ENCODE measurements at regions not wholly inside any gene's neighbourhood (a gene's known extent, or its start where the extent isn't known, plus 50 kb on each side); places are given as distances from the start of the nearest gene placed in this dataset.

GRCh38 chr2:66050392-66050791 lies 384.5 kb upstream of the MEIS1 start:
- no peaks in the 10 kb centered on the region for H3K9me3 Mint-ChIP-seq

GRCh38 chr2:66048667-66049066 lies 386.3 kb upstream of the MEIS1 start:
- no peak for DNase-seq (ENCODE audit: low spot score in 2 of 2, unreplicated experiment in 2 of 2)
- no peaks in the 10 kb centered on the region for H3K36me3 Mint-ChIP-seq
- no peak overlapping the region for H3K4me3 Mint-ChIP-seq
- no peaks in the 10 kb centered on the region for H3K27me3 Mint-ChIP-seq (ENCODE audit: low read depth)
- TF ChIP-seq CTCF (IDR thresholded peaks at IDR 0.05; ENCODE audit: unreplicated experiment), result no peak
- H3K4me1 Mint-ChIP-seq, result no peaks in the 10 kb centered on the region
- no peak overlapping the region for H3K27ac Mint-ChIP-seq
- no peaks in the 10 kb centered on the region for H3K9me3 Mint-ChIP-seq

More at GRCh38 chr2:66050392-66050791, 384.5 kb upstream of the MEIS1 start:
- no peaks in the 10 kb centered on the region for H3K36me3 Mint-ChIP-seq
- H3K27ac Mint-ChIP-seq, result no peak overlapping the region
- no peak overlapping the region for H3K4me3 Mint-ChIP-seq
- TF ChIP-seq CTCF (IDR thresholded peaks at IDR 0.05; ENCODE audit: unreplicated experiment), result no peak
- H3K27me3 Mint-ChIP-seq (ENCODE audit: low read depth), result no peaks in the 10 kb centered on the region
- no peaks in the 10 kb centered on the region for H3K4me1 Mint-ChIP-seq
- no peak for DNase-seq (ENCODE audit: low spot score in 2 of 2, unreplicated experiment in 2 of 2)

- Mint-ChIP-seq H3K4me1 (peaks cover 29% of the 10 kb centered on the region), H3K36me3 (no peaks in the 10 kb centered on the region), H3K9me3 (peaks cover 5% of the 10 kb centered on the region), H3K27me3 (ENCODE audit: low read depth) (no peaks in the 10 kb centered on the region), H3K27ac (no peak overlapping the region), H3K4me3 (no peak overlapping the region)
- TF ChIP-seq CTCF (IDR thresholded peaks at IDR 0.05; ENCODE audit: unreplicated experiment), result no peak
- DNase-seq (ENCODE audit: low spot score in 2 of 2, unreplicated experiment in 2 of 2), result no peak
These were observed 392.8 kb upstream of the MEIS1 start for GRCh38 chr2:66041902-66042657.

- H3K4me1 Mint-ChIP-seq, result peaks cover 36% of the 10 kb centered on the region
- peak overlapping the region; percentile 87 for H3K27ac Mint-ChIP-seq
These were observed 398.0 kb upstream of the MEIS1 start for GRCh38 chr2:66036948-66037347.

GRCh38 chr2:66034467-66034866 lies 400.5 kb upstream of the MEIS1 start:
- H3K9me3 Mint-ChIP-seq, result peaks cover 5% of the 10 kb centered on the region
- peaks cover 31% of the 10 kb centered on the region for H3K4me1 Mint-ChIP-seq
- no peak for TF ChIP-seq CTCF (IDR thresholded peaks at IDR 0.05; ENCODE audit: unreplicated experiment)
- H3K4me3 Mint-ChIP-seq, result no peak overlapping the region
- no peaks in the 10 kb centered on the region for H3K27me3 Mint-ChIP-seq (ENCODE audit: low read depth)
- H3K27ac Mint-ChIP-seq, result no peak overlapping the region
- H3K36me3 Mint-ChIP-seq, result no peaks in the 10 kb centered on the region
- no peak for DNase-seq (ENCODE audit: low spot score in 2 of 2, unreplicated experiment in 2 of 2)

More at GRCh38 chr2:66036948-66037347, 398.0 kb upstream of the MEIS1 start:
- H3K4me3 Mint-ChIP-seq, result no peak overlapping the region
- TF ChIP-seq CTCF (IDR thresholded peaks at IDR 0.05; ENCODE audit: unreplicated experiment), result no peak
- peaks cover under 1% of the 10 kb centered on the region for H3K9me3 Mint-ChIP-seq
- no peak for DNase-seq (ENCODE audit: low spot score in 2 of 2, unreplicated experiment in 2 of 2)
- H3K36me3 Mint-ChIP-seq, result no peaks in the 10 kb centered on the region
- no peaks in the 10 kb centered on the region for H3K27me3 Mint-ChIP-seq (ENCODE audit: low read depth)

Data from mesothelial cell of epicardium (in vitro differentiated cells).